ENCODE measurements at regions not wholly inside any gene's neighbourhood (a gene's known extent, or its start where the extent isn't known, plus 50 kb on each side); places are given as distances from the start of the nearest gene placed in this dataset.

GRCh38 chr13:31952641-31953380, 78.8 kb upstream of the FRY start:
- Histone ChIP-seq H2AFZ (ENCODE audit: control insufficient read depth, low read length) (no peak overlapping the region), H3K4me3 (ENCODE audit: control insufficient read depth in 2 of 3, extremely low read depth in 1 of 3, insufficient read depth in 2 of 3, low read depth in 1 of 3, low read length in 3 of 3) (no peak overlapping the region), H3K36me3 (ENCODE audit: control insufficient read depth in 2 of 2, extremely low read depth in 1 of 2, insufficient read depth in 2 of 2, low read length in 2 of 2) (no peaks in the 10 kb centered on the region), H3K27ac (ENCODE audit: control insufficient read depth, insufficient read depth, low read length) (no peak overlapping the region), H3K4me2 (ENCODE audit: control insufficient read depth, extremely low read depth, insufficient read depth, low read depth, low read length) (no peak overlapping the region), H3K27me3 (ENCODE audit: control insufficient read depth, extremely low read depth, insufficient read depth, low read length) (no peaks in the 10 kb centered on the region), H3K4me1 (ENCODE audit: control insufficient read depth, extremely low read depth, insufficient read depth, low read length) (no peaks in the 10 kb centered on the region), H3K9me1 (ENCODE audit: control insufficient read depth, extremely low read depth, insufficient read depth, low read length) (no peaks in the 10 kb centered on the region), H3K9ac (ENCODE audit: control insufficient read depth, extremely low read depth, insufficient read depth, low read length) (no peak overlapping the region), H3K9me3 (ENCODE audit: control insufficient read depth, low read depth, low read length) (no peaks in the 10 kb centered on the region), H3K79me2 (ENCODE audit: control insufficient read depth, insufficient read depth, low read length) (no peaks in the 10 kb centered on the region), H4K20me1 (ENCODE audit: control insufficient read depth, extremely low read depth, insufficient read depth, low read length) (no peaks in the 10 kb centered on the region)
- TF ChIP-seq, protein P1, sequence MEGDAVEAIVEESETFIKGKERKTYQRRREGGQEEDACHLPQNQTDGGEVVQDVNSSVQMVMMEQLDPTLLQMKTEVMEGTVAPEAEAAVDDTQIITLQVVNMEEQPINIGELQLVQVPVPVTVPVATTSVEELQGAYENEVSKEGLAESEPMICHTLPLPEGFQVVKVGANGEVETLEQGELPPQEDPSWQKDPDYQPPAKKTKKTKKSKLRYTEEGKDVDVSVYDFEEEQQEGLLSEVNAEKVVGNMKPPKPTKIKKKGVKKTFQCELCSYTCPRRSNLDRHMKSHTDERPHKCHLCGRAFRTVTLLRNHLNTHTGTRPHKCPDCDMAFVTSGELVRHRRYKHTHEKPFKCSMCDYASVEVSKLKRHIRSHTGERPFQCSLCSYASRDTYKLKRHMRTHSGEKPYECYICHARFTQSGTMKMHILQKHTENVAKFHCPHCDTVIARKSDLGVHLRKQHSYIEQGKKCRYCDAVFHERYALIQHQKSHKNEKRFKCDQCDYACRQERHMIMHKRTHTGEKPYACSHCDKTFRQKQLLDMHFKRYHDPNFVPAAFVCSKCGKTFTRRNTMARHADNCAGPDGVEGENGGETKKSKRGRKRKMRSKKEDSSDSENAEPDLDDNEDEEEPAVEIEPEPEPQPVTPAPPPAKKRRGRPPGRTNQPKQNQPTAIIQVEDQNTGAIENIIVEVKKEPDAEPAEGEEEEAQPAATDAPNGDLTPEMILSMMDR (optimal IDR thresholded peaks at IDR 0.05 in 1 of 3, IDR thresholded peaks at IDR 0.05 in 1 of 3, conservative IDR thresholded peaks at IDR 0.05 in 1 of 3; ENCODE audit: extremely low read depth in 1 of 3, insufficient read depth in 2 of 3, low read length in 3 of 3) = no peak
- no peak for TF ChIP-seq EZH2 (IDR thresholded peaks at IDR 0.05; ENCODE audit: low read length)
- dilution Hi-C loops (cut with MboI; ENCODE audit: extremely low pct_ligation_motif_present, low sequenced_read_pairs) = no loop called here
- DNase-seq (ENCODE audit: low read depth, low spot score) (no peak), FAIRE-seq (no peak)

DNA sequence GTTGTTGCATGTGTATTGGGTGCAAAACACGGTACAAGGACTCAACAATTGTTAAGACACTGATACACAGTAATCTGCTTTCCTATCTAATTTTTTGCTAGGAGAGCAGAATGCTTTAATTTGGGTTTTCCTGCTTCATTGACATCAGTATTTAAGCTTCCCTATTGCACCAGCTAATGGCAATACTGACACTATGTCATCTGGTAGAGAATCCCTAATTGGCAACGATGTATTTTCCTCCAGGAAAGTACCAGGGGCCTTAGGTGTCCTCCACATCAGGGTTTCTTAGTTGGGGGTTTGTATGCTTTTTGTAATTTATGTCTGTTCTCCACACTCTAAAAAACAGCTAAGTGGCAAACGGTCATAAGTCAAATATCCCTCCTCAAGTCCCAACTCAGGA, 76.5 kb upstream of the FRY start:
- H3K4me1 ChIP-seq (ENCODE audit: control insufficient read depth, extremely low read depth, insufficient read depth, low read length) = no peaks in the 10 kb centered on the region
- H3K36me3 ChIP-seq (ENCODE audit: control insufficient read depth in 2 of 2, extremely low read depth in 1 of 2, insufficient read depth in 2 of 2, low read length in 2 of 2) = no peaks in the 10 kb centered on the region
- H3K27ac ChIP-seq (ENCODE audit: control insufficient read depth, insufficient read depth, low read length) = no peak overlapping the region
- H3K9ac ChIP-seq (ENCODE audit: control insufficient read depth, extremely low read depth, insufficient read depth, low read length) = no peak overlapping the region
- H2AFZ ChIP-seq (ENCODE audit: control insufficient read depth, low read length) = no peak overlapping the region
- H3K79me2 ChIP-seq (ENCODE audit: control insufficient read depth, insufficient read depth, low read length) = no peaks in the 10 kb centered on the region
- DNase-seq (ENCODE audit: low read depth, low spot score) (no peak), FAIRE-seq (no peak)
- H3K4me2 ChIP-seq (ENCODE audit: control insufficient read depth, extremely low read depth, insufficient read depth, low read depth, low read length) = no peak overlapping the region
- H3K9me1 ChIP-seq (ENCODE audit: control insufficient read depth, extremely low read depth, insufficient read depth, low read length) = no peaks in the 10 kb centered on the region
- H3K9me3 ChIP-seq (ENCODE audit: control insufficient read depth, low read depth, low read length) = no peaks in the 10 kb centered on the region
- no peaks in the 10 kb centered on the region for H3K27me3 ChIP-seq (ENCODE audit: control insufficient read depth, extremely low read depth, insufficient read depth, low read length)
- H3K4me3 ChIP-seq (ENCODE audit: control insufficient read depth in 2 of 3, extremely low read depth in 1 of 3, insufficient read depth in 2 of 3, low read depth in 1 of 3, low read length in 3 of 3) = no peak overlapping the region
- dilution Hi-C loops (cut with MboI; ENCODE audit: extremely low pct_ligation_motif_present, low sequenced_read_pairs) = no loop called here
- no peaks in the 10 kb centered on the region for H4K20me1 ChIP-seq (ENCODE audit: control insufficient read depth, extremely low read depth, insufficient read depth, low read length)
- TF ChIP-seq, protein P1 (optimal IDR thresholded peaks at IDR 0.05 in 1 of 3, IDR thresholded peaks at IDR 0.05 in 1 of 3, conservative IDR thresholded peaks at IDR 0.05 in 1 of 3; ENCODE audit: extremely low read depth in 1 of 3, insufficient read depth in 2 of 3, low read length in 3 of 3) = no peak
- TF ChIP-seq EZH2 (IDR thresholded peaks at IDR 0.05; ENCODE audit: low read length) = no peak
